ENCODE measurements at regions not wholly inside any gene's neighbourhood (a gene's known extent, or its start where the extent isn't known, plus 50 kb on each side); places are given as distances from the start of the nearest gene placed in this dataset.

DNA sequence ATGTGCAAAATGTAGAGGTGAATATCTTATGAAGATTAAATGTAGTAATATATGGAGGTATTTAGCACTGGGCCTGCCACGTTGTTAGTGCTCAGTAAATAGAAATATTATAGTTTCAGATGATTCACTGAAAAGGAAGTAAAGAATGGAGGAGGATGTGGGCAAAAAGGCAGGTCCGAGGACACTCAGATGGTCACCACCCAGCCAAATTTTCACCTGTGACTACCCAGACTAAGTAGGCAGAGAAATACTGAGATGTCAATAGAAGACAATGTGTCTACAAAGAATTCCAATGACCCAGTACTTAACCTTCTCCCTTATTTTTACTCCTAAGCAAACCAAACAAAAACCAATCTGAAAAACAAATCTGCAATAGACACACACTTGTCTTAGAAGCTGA is 70.3 kb upstream of the ATP10B start:
- TF ChIP-seq, protein P1, sequence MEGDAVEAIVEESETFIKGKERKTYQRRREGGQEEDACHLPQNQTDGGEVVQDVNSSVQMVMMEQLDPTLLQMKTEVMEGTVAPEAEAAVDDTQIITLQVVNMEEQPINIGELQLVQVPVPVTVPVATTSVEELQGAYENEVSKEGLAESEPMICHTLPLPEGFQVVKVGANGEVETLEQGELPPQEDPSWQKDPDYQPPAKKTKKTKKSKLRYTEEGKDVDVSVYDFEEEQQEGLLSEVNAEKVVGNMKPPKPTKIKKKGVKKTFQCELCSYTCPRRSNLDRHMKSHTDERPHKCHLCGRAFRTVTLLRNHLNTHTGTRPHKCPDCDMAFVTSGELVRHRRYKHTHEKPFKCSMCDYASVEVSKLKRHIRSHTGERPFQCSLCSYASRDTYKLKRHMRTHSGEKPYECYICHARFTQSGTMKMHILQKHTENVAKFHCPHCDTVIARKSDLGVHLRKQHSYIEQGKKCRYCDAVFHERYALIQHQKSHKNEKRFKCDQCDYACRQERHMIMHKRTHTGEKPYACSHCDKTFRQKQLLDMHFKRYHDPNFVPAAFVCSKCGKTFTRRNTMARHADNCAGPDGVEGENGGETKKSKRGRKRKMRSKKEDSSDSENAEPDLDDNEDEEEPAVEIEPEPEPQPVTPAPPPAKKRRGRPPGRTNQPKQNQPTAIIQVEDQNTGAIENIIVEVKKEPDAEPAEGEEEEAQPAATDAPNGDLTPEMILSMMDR (IDR thresholded peaks at IDR 0.05; ENCODE audit: poor library complexity): no peak
- no peak for TF ChIP-seq EZH2 (IDR thresholded peaks at IDR 0.05; ENCODE audit: borderline replicate concordance)
